GM18951 (cell line): ENCODE measurements at regions not wholly inside any gene's neighbourhood (a gene's known extent, or its start where the extent isn't known, plus 50 kb on each side); places are given as distances from the start of the nearest gene placed in this dataset.

Experiments used
- POLR2A ChIP-seq: IDR thresholded peaks from 4 replicates; pipeline ENCODE4 v1.6.1; 2011; ENCODE audit warnings: mild to moderate bottlenecking; ENCODE audit not compliant: insufficient read length, insufficient read depth; ENCODE audit errors: extremely low read depth
- in situ Hi-C: fragments of 300-500 bp; cut with MboI; formaldehyde crosslinking; loops from one replicate; pipeline ENCODE4 v1.12.0; 2022; ENCODE audit warnings: low sequenced_read_pairs, mixed read lengths, inconsistent platforms; ENCODE audit not compliant: unreplicated experiment

GRCh38 chr10:4373612-4374011 is 452.4 kb upstream of the AKR1E2 start:
- TF ChIP-seq POLR2A, result no peak
- in situ Hi-C loops, result no loop called here

DNA sequence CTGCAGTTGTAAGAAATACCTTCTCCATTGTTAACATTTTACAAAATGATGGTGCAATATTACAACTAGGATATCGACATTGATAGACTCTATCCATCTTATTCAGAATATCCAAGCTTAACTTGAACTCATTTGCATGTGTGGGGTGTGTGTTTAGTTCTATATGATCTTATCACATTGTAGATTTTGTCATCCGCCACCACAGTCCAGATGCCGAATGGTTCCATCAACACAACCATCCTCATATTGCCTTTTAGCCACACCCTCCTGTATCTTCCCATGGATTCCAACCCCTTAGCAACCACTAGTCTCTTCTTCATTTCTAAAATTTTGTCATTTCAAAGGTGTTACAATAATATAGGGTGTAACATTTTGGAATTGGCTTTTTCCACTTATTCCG is 452.9 kb upstream of the AKR1E2 start:
- in situ Hi-C loops, result no loop called here
- TF ChIP-seq POLR2A, result no peak

DNA sequence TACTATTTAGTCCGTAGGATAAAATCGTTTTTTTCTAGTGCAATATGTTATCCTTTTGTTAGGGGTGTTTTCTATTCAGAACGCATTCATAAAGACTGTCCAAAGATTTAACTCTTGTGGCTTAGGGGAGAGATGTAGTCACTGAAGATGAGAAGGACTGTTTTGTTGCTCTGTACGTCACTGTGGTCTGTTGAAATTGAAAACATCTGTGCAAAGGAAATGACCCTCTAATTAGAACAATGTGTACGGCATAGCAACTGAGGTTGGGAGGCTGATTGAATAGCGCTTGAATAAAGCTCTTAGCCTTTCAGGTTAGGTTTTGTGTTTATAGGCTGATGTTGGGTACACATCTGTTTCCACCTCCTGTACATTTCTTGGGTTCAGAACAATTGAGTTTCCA is 453.4 kb upstream of the AKR1E2 start:
- in situ Hi-C loops, result no loop called here
- no peak for TF ChIP-seq POLR2A

DNA sequence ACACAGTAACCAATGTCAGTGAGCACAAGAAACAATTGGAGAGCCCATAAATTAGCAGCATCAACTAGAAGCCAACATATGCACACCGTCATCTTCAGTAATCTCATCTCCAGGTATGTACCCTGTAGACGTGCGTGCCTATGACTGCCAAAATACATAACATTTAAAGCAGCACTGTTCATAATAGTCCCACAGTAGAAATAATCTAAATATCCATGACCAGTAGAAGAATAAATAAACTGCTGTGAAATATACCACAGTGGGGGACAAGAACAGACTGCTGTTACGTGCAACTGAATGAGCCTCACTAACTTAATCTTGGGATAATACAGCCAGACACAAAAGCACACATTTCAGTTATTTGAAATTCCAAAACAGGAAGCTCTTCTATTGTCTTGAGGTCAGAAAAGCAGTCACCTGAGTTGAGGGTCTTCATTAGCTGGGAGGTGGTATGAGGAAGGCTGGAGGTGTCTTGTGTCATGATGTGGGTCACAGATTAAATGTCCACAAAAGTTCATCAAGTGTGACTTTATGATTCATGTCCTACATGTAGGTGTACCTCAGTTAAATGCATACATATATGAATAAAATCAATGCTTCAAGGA is 454.2 kb upstream of the AKR1E2 start:
- no peak for TF ChIP-seq POLR2A
- in situ Hi-C loops, result no loop called here

GRCh38 chr10:4370376-4370775 is 455.6 kb upstream of the AKR1E2 start:
- in situ Hi-C loops, result no loop called here

DNA sequence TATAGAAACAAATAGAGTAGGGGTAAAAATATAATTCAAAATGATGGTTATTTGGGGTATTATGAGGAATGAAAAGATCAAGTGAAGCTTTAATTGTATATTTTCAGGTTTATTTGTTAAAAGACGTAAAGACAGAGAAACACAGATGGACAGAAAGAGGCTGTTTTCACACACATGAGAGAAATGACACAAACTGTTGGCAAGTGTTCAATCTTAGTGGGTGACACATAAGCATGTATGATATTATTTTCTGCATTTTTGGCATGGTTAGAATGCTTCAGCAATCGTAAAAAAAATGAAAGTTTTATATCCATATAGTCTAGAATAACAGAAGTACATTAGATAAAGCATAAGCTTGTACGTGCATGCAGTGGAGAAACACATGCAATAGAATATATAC is 464.4 kb upstream of the AKR1E2 start:
- in situ Hi-C loops, result no loop called here

More at GRCh38 chr10:4370376-4370775, 455.6 kb upstream of the AKR1E2 start:
- TF ChIP-seq POLR2A, result no peak

DNA sequence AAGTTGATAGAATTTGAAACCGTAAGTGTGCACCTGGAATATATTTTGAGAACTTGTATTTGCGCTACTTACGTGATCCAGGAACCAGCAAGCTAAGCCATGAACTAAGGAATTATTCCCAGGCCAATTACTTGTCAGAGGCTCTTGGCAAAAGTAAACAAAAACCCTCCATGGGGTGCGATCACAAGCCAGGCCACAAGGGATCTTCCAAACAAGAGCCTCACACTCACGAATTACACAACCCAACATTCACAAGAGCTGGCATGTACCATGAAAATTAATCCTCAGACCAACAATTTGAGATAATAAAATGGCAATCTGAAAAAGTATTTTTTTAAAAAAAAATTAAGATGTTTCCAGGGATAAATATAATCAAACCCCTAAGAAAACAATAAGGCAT is 467.0 kb upstream of the AKR1E2 start:
- no peak for TF ChIP-seq POLR2A
- in situ Hi-C loops, result no loop called here

More for the DNA sequence above, 464.4 kb upstream of the AKR1E2 start:
- TF ChIP-seq POLR2A, result no peak

GRCh38 chr10:4357911-4358310 is 468.1 kb upstream of the AKR1E2 start:
- TF ChIP-seq POLR2A, result no peak
- in situ Hi-C loops, result no loop called here

GRCh38 chr10:4355350-4355749 is 470.7 kb upstream of the AKR1E2 start:
- TF ChIP-seq POLR2A, result no peak
- in situ Hi-C loops, result no loop called here

DNA sequence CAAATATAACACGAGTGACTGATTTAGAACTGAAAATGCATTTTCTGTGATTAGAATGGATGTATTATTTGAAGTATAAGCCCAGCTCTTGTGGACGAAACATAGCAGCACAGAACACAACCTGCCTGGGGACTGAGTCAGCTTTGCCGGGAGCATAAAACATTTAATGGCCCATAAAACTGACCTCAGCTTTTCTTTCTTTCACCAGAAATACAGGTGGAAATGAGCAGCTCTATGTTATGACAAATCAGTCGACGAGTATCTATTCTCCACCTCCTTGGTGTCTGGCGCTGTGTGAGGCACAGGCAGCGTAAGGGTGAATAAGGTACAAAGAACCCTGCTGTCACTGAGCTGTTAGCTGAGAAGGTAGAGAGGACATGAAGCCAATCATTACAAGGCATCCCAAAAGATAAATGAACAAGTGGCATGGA is 471.6 kb upstream of the AKR1E2 start:
- no peak for TF ChIP-seq POLR2A
- in situ Hi-C loops, result no loop called here

- TF ChIP-seq POLR2A, result no peak
- in situ Hi-C loops, result no loop called here
Measured at GRCh38 chr10:4353964-4354363, 472.0 kb upstream of the AKR1E2 start.

DNA sequence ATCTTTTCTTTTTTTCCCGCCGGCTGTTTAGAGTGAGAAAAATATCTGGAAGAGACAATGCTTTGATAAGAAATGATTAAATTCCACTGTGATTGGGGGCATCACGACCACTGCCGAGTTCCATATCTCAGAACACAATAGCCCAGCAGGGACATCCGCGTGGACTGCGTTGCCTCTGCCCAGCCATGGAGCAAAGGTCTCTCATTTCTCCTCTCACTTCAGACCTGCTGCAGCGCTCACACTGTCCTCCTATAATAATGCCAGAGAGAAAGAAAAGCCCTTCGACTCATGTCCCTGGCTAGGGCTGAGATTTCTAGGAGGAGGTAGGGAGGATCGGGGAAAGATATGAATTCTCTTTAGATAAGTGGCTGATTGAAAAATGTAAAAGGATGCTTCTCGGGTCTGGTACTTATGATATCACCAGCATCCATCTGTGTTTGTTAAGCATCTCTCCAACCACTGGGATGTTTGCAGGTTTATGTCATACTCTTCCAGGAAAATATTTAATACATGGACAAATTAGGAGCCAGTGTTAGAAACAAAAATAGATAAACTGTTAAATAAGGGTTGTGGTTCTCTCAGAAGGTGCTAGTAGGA is 472.9 kb upstream of the AKR1E2 start:
- no peak for TF ChIP-seq POLR2A
- in situ Hi-C loops, result no loop called here

- in situ Hi-C loops, result no loop called here
- no peak for TF ChIP-seq POLR2A
Measured at GRCh38 chr10:4352414-4352961, 473.5 kb upstream of the AKR1E2 start.

DNA sequence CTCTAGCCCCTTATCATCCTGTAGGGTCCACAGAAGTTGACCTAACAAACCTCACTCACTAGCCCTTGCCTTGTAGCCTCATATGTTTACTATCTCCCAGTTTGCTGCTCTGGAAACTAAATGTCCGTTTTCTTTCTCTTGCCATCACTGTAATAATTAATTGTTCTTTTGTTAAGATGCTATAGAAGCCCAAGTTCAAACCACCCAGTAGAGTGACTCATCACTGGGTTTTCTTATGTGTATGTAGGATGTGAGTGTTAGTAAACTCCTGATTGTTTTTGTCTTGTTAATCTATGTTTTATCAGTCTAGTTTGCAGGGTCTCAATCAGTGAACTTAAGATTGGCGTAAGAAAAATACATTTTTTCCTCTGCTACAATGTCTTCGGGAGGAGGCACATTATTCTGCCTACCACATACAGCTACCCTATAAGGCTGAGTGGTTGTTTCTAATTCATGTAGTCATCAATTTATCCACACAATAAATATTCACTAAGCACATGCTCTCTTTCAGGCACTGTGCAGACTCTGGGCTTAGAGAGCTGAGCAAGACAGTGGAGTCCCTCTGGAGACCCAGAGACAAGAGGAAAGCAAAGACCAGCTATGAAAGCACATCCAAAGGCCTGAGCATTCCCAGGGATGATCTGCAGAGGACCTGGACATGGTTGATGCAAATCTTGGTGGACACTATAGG is 474.1 kb upstream of the AKR1E2 start:
- TF ChIP-seq POLR2A, result no peak
- in situ Hi-C loops, result no loop called here

DNA sequence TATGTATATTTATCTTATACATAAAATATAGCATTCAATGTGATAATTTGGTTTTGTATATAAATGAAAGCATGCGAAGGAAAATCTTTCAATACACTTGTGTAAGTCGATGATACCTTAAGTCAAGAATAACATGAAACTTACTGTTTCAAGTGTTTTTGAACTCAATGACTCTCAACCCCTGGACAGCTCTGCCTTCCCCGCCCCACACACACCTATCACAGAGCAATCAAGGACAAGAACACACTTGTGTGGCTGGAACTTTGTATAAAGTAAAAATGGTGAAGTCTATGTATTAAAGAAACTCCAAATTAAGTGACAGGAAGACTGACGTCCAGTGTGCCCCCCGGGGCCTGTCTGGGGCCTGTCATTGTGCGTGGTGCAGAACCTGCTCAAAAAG is 478.6 kb upstream of the AKR1E2 start:
- in situ Hi-C loops, result no loop called here
- no peak for TF ChIP-seq POLR2A
